Right kidney (tissue), 1 donor: ENCODE measurements at regions not wholly inside any gene's neighbourhood (a gene's known extent, or its start where the extent isn't known, plus 50 kb on each side); places are given as distances from the start of the nearest gene placed in this dataset.

Experiments used
- DNase-seq: peaks from one replicate; pipeline ENCODE4 v3.0.0-alpha.2; 2016

- peak; percentile 76 for DNase-seq
Observed at GRCh38 chr1:217089361-217090014, 366.3 kb upstream of the ESRRG start.

GRCh38 chr1:217088521-217089284 lies 365.5 kb upstream of the ESRRG start:
- DNase-seq: peak; percentile 68

DNA sequence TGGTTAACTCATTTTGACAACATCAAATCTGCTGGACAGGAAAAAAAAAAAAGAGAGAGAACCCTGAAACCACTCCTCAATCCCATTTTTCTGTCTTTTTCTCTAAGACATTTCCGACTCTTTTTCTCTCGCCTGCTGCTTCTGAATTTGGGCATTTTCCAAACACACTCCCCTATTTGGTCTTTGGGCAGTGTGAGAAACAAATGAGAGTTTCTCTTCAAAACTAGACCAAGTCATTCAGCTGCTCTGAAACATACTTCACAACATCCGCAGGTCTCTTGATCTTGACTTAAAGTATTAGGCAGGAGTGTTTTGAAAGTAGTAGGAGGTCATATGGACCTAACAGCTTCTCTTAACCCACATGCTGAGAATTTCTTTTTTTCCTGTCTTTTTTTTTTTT lies 364.8 kb upstream of the ESRRG start:
- no peak for DNase-seq

DNA sequence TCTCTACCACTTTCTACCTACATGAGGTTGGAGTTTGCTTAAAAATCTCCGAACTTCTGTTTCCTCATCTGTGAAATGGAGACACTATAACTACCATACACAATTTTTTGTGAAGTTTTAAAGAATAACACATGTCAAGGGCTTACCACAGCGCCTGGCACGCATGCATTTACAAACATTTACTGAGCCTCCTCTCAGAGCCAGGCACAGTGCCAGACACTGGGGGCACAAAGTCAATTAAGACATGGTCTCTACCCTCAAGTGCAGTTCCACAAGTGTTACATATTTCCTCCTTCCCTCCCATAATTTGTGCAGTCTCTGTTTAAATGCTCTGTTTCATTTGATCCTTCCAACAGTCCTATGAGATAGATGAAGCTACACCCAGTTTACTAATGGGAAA lies 356.4 kb upstream of the ESRRG start:
- no peak for DNase-seq

GRCh38 chr1:217078959-217079358 lies 355.7 kb upstream of the ESRRG start:
- DNase-seq: no peak

DNA sequence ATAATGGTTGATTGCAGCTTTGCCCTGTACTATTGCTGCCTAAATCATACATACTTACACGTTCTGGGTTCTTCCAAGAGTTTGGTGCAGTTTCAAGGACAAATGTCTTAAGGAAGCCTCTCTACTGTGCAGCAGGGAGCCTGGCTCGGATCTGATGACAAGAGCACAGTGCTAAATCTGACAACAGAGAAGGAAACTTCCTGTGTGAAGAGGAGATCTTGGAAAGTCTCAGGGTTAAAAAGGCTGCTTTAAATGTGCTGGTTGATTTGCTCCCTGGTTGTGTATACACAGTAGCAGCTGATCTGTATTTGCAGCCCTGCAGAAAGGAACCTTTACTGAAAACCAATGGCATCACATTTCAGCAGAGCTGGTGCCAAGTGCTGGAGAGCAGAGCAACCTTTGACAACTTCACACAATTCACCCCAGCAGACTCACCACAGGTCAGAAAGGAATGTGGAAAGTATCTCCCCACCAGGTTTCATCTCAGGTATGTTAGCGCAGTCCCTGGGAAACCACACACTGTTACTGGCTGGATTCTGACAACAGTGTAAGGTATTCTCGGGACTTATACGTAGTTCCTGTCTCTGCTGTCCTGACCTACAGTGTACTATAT lies 355.0 kb upstream of the ESRRG start:
- DNase-seq: peak; percentile 54

- no peak for DNase-seq
Observed at GRCh38 chr1:217077426-217077825, 354.2 kb upstream of the ESRRG start.

DNA sequence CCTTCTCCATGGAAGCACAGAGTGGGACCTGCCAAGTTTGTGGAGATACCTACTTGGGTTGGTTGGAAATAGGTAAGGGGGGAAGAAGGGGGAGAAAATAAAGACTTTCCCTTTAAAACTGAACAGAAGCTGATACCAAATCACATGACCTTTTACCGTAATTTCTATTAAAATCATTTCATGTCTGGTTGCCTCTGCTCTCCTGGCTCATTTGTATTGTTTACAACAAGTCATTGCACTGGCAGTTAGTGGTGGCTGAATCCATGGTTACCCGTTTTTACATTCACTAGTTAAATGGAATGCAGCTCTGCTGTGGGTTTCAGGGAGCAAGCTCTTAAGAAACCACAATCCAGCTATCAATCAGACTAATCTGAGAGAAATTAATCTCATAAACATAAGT lies 353.7 kb upstream of the ESRRG start:
- DNase-seq: peak; percentile 34

DNA sequence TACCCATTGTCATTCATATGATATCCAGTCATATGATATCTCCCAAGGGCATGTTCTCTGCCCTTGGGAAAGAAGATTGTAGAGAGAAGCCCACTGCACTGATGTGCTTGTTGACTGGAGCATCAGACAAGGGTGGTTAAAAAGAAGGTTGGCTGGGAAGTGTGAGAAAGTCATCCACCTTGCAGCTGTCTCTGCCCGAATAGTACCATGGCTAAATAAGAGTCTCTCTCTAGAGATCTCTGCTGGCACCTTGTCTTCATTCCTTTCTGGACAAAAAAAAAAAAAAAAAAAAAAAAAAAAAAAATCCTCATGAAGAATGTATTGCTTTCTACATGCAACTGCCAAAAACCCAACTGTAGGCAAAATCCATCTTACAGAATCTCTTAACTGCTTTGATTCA lies 349.7 kb upstream of the ESRRG start:
- no peak for DNase-seq

GRCh38 chr1:217067642-217068041 lies 344.4 kb upstream of the ESRRG start:
- no peak for DNase-seq

GRCh38 chr1:217066794-217067193 lies 343.6 kb upstream of the ESRRG start:
- no peak for DNase-seq

DNA sequence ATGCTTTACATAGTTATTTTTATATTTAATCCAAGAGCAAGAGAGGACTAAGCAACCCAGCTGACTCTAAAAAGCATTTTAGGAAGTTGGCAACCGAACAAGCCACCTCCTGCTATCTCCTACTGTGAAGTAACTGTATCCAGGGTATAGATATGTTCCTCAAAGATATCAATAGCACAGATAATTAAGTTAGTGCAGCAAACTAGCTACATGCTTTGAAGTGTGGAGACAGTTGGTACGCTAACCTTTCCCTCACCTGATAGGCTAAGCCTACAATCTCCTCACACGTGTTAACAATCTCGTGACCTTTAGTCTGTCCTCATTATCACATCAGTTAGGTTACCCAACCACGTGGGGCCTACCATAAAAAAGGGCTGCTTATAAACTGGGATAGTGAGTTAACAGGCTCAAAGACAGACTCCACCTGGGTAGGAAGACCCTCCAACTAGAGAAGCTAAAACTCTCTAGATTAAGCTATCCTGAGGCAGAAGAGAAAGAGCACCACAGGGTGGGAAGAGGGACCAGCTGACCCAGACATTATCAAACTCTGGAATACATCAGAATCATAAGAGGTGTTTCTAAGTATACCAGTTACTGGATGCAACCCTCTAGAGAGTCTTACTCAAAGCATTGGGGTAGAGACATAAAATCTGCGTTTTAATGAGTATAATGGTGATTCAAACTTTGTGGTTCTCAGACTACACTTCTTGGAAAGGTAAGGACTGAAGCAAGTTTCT lies 340.1 kb upstream of the ESRRG start:
- DNase-seq: no peak

GRCh38 chr1:217062586-217062985 lies 339.4 kb upstream of the ESRRG start:
- DNase-seq: peak; percentile 26

GRCh38 chr1:217059401-217059800 lies 336.2 kb upstream of the ESRRG start:
- no peak for DNase-seq

DNA sequence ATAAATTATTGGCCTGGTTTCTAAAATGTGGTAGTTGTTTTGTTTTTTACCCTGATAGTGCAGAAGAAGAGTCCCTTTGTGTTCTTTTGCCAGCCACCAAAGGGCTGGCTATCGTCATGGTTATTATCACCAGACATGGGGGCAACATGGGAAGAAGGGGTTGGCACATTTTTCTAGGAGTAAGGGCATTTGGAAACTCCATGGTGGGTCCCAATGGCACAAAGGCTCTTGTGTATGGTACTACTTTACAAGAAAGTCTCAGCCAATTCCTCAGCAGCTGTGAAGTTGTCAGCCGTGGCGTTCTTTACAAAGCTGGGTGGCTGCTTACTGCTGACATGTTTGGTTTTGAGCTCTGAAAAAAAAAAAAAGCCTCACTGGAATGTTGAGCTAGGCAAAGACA lies 330.4 kb upstream of the ESRRG start:
- DNase-seq: no peak

- DNase-seq: peak; percentile 6
Observed at GRCh38 chr1:217052626-217053025, 329.4 kb upstream of the ESRRG start.

DNA sequence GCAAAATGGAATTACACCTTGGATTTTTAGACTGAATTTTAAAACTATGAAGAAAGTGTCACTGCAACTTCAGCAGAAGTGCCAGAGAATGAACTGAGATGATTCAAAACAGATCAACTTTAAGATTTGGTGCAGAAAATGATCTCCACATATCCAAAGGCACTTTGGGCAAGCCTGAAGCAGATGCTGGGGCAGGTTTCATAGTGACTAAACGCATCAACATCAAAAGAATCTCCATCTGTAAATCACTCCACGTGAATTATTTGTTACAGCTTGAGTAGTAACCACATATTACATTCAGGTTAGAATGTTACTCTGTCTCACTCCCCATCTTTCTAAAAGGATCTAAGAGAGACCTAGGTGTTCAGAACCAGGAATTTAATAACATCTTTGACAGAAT lies 329.0 kb upstream of the ESRRG start:
- DNase-seq: no peak

DNA sequence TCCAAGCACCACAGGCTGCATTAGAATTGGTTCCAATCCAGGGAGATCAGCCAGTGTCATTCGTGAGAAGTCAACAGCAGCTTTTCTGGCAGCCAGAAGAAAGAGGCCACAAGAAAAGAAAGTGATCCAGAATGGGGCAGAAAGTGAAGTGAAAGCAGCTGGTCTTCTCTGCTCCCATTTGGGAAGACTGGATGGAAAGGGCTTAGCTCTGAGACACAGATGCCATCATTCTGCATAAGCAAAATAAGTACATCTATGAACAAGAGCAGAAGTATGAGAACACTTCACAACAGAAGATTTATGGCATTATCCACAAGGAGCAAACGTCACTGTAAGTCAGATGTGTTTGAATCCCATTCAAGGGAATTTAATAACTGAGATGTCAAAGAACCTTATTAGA lies 326.5 kb upstream of the ESRRG start:
- no peak for DNase-seq

DNA sequence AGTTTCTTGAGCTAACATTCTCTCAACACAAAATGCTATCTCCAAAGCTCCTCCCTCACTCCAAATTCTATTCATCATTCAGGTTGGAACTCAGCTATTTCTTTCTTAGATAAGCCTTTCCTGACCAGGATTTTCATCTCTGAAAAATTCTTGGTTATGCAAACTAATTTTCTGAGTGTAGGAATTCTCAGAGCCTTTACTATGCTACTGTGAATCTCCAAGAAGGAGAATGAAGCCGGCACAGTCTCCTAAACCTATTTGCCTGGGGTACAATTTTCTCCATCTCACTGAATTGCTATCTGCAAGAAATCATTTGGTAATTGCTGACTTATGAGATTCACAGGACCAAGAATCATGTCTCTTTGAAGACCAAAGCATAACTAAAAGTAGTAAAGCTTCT lies 325.9 kb upstream of the ESRRG start:
- DNase-seq: no peak

DNA sequence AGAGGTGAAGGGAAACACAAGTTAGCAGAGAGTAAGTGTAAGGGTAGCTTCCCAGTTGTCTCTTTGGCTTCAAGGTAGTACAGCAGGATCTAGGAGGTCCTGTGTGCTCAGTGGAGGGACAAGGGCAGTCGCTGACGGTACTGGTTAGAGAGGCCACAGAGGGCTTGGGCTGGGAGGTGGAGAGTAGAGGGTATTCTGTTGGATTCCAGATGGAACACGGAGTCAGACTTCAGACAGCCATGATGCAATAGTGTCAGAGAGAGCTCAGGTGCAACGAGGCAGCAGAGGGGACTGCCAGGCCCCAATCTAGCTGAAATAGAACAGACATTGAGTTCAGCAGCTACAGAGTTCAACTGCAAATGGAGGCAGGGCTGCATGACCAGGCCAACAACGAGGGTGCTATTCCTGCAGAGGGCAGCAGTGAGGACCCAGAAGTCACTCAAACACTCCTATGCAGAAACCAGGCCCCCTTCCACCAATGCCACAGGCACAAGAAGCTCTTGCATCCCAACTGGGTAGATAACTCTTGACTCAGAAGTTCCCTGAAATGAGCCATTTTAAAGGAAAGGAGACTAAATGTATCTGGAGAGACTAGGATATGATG lies 325.0 kb upstream of the ESRRG start:
- no peak for DNase-seq

GRCh38 chr1:217040711-217041455 lies 317.7 kb upstream of the ESRRG start:
- DNase-seq: no peak

DNA sequence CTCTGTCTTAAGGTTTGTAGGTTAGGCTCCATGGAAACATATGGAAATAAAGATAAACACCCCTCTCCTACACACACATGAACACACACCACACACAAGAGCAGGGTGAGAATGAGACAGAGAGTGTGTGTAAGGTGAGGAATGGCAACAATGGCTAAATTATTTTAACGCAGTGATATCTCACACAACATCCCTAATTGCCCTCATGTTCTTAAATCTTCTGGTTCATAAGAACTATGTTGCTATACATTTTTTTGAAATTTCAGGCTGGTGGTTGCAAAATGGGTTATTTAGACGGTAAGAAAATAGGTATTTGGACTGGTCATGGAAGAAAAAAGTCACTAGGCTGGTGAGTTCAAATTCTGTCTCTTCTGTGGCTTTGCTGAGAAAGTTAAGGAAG lies 316.7 kb upstream of the ESRRG start:
- DNase-seq: no peak
